ENCODE measurements at regions not wholly inside any gene's neighbourhood (a gene's known extent, or its start where the extent isn't known, plus 50 kb on each side); places are given as distances from the start of the nearest gene placed in this dataset.

DNA sequence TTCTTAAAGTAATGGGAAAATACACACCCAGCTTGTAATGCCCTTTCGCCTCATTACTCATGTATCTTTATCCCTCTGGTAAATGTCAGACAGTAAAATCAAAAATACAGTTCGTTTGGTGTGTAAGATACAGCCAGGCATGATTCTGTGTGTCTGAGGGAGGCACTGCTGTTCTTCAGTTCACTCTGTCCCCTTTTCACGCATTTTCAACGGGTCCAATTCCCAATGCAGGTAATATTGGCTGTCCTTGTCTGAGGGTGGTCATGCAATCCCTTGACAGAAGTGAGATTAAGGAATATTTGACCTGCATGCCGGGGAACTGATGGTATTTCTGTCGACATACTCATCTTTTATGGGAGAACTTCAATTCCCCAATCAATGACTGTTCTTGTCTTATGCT lies 587.2 kb upstream of the NXPH2 start:
- TF ChIP-seq CTCF (optimal IDR thresholded peaks at IDR 0.05 in 1 of 3, IDR thresholded peaks at IDR 0.05 in 1 of 3, conservative IDR thresholded peaks at IDR 0.05 in 1 of 3; ENCODE audit: extremely low read depth in 1 of 3, insufficient read depth in 2 of 3, low read length in 3 of 3) (no peak), EZH2 (IDR thresholded peaks at IDR 0.05; ENCODE audit: low read length) (no peak)
